Common myeloid progenitor, CD34-positive (primary cell): ENCODE measurements at regions not wholly inside any gene's neighbourhood (a gene's known extent, or its start where the extent isn't known, plus 50 kb on each side); places are given as distances from the start of the nearest gene placed in this dataset.

Source experiments
- CTCF ChIA-PET: fragments of 350-600 bp; sonication (Branson Sonifier 250); formaldehyde crosslinking; loops from one replicate; lab custom pipeline; 2021; ENCODE audit warnings: antibody characterized with exemption; lab: Charles Lee
- POLR2A ChIA-PET: fragments of 350-600 bp; sonication (Branson Sonifier 250); formaldehyde crosslinking; loops from one replicate; lab custom pipeline; 2021; ENCODE audit warnings: antibody characterized with exemption; lab: Charles Lee
- DNase-seq, 3 donors: peaks; one replicate each; pipeline versions ENCODE4 v3.0.0 to v3.0.0-alpha.2; 2013
- H3K27ac ChIP-seq, 2 experiments: 1 replicate in 1 of 2; 2 replicates in 1 of 2; pipeline ENCODE4 v1.7.0; 2013; ENCODE audit warnings: inconsistent platforms in 2 of 2, low read length in 2 of 2, mild to moderate bottlenecking in 2 of 2, low read depth in 1 of 2, moderate library complexity in 1 of 2; ENCODE audit not compliant: severe bottlenecking in 2 of 2, insufficient read depth in 1 of 2, poor library complexity in 1 of 2
- H3K27me3 ChIP-seq, 5 experiments: replicated peaks in 2 of 5; 1 replicate in 3 of 5; 2 replicates in 2 of 5; pipeline versions ENCODE4 v1.6.1 to v1.7.0; 2013; ENCODE audit warnings: low read length in 4 of 5, mild to moderate bottlenecking in 2 of 5, moderate library complexity in 2 of 5, inconsistent platforms in 1 of 5; ENCODE audit not compliant: insufficient read depth in 5 of 5, control insufficient read depth in 4 of 5
- H3K36me3 ChIP-seq, 4 experiments: 1 replicate in 2 of 4; 2 replicates in 2 of 4; pipeline versions ENCODE4 v1.6.1 to v1.7.0; 2013; ENCODE audit warnings: low read length in 3 of 4, control low read depth in 1 of 4, mild to moderate bottlenecking in 1 of 4; ENCODE audit not compliant: control insufficient read depth in 4 of 4, insufficient read depth in 4 of 4
- H3K4me1 ChIP-seq, 4 experiments: 1 replicate in 3 of 4; 2 replicates in 1 of 4; pipeline versions ENCODE4 v1.6.1 to v1.7.1; 2013; ENCODE audit warnings: low read length in 3 of 4, mild to moderate bottlenecking in 3 of 4, control low read depth in 1 of 4, inconsistent platforms in 1 of 4, moderate library complexity in 1 of 4; ENCODE audit not compliant: control insufficient read depth in 4 of 4, insufficient read depth in 4 of 4; ENCODE audit errors: control extremely low read depth in 1 of 4
- H3K4me3 ChIP-seq, 7 experiments: 1 replicate in 4 of 7; 2 replicates in 3 of 7; pipeline versions ENCODE4 v1.5.1 to v1.7.0; 2013; ENCODE audit warnings: mild to moderate bottlenecking in 7 of 7, low read length in 6 of 7, moderate library complexity in 6 of 7, inconsistent platforms in 2 of 7, low read depth in 2 of 7, control low read depth in 1 of 7; ENCODE audit not compliant: insufficient read depth in 4 of 7, control insufficient read depth in 1 of 7; ENCODE audit errors: extremely low read depth in 1 of 7
- H3K9me3 ChIP-seq, 5 experiments: 1 replicate in 4 of 5; 2 replicates in 1 of 5; pipeline versions ENCODE4 v1.6.1 to v1.7.1; 2013; ENCODE audit warnings: low read length in 4 of 5, mild to moderate bottlenecking in 2 of 5, inconsistent platforms in 1 of 5, low read depth in 1 of 5, moderate library complexity in 1 of 5; ENCODE audit not compliant: control insufficient read depth in 4 of 5, insufficient read depth in 2 of 5; ENCODE audit errors: control extremely low read depth in 1 of 5
- WGBS: methylation state at CpG from one replicate; pipeline ENCODE4 v1.1.5; 2013; ENCODE audit not compliant: insufficient coverage; 5-methylcytosine and 5-hydroxymethylcytosine counted together

- no peaks in the 10 kb centered on the region for H3K36me3 ChIP-seq
- ChIA-PET CTCF (no interaction called here), POLR2A (no interaction called here)
- H3K27me3 ChIP-seq, result no peaks in the 10 kb centered on the region
- DNase-seq, result no peak
- no peaks in the 10 kb centered on the region for H3K4me1 ChIP-seq
- WGBS, result 96% methylated on average over 3 of the region's 4 CpGs
- H3K27ac ChIP-seq, result no peak overlapping the region
- no peaks in the 10 kb centered on the region for H3K9me3 ChIP-seq
- H3K4me3 ChIP-seq, result no peak overlapping the region
These were observed 117.1 kb upstream of the COX10 start for GRCh38 chr17:13952009-13952750.

GRCh38 chr17:13953841-13954240 is 115.5 kb upstream of the COX10 start:
- Histone ChIP-seq H3K27me3 (no peaks in the 10 kb centered on the region), H3K9me3 (no peaks in the 10 kb centered on the region), H3K27ac (no peak overlapping the region), H3K4me1 (no peaks in the 10 kb centered on the region), H3K36me3 (no peaks in the 10 kb centered on the region), H3K4me3 (no peak overlapping the region)
- CTCF ChIA-PET, result no interaction called here
- POLR2A ChIA-PET, result no interaction called here
- no peak for DNase-seq
- WGBS, result no CpG with 5 or more reads among the region's 1 CpG

GRCh38 chr17:13957636-13958035 is 111.7 kb upstream of the COX10 start:
- Histone ChIP-seq H3K4me1 (no peaks in the 10 kb centered on the region), H3K36me3 (no peaks in the 10 kb centered on the region), H3K27ac (no peak overlapping the region), H3K27me3 (no peaks in the 10 kb centered on the region), H3K9me3 (no peaks in the 10 kb centered on the region), H3K4me3 (no peak overlapping the region)
- ChIA-PET CTCF (no interaction called here), POLR2A (no interaction called here)
- no peak for DNase-seq
- WGBS, result no CpG with 5 or more reads among the region's 3 CpGs

GRCh38 chr17:13958773-13959172 is 110.5 kb upstream of the COX10 start:
- CTCF ChIA-PET, result interaction anchor here (0.8 kb wide), 1 partner anchor 42 kb away, joined by 3 read pairs; no protein-coding TSS in a partner anchor
- Histone ChIP-seq H3K36me3 (no peaks in the 10 kb centered on the region), H3K27me3 (no peaks in the 10 kb centered on the region), H3K27ac (no peak overlapping the region), H3K4me1 (no peaks in the 10 kb centered on the region), H3K9me3 (no peaks in the 10 kb centered on the region), H3K4me3 (no peak overlapping the region)
- 89% methylated on average over 3 of the region's 4 CpGs for WGBS
- DNase-seq, result no peak
- POLR2A ChIA-PET, result no interaction called here

- POLR2A ChIA-PET, result no interaction called here
- H3K9me3 ChIP-seq, result peaks cover 0 to 3% (median 0%) of the 10 kb centered on the region in 5 experiments
- DNase-seq, result no peak
- H3K36me3 ChIP-seq, result no peaks in the 10 kb centered on the region
- H3K27me3 ChIP-seq, result no peaks in the 10 kb centered on the region
- no peak overlapping the region for H3K4me3 ChIP-seq
- H3K27ac ChIP-seq, result no peak overlapping the region
- H3K4me1 ChIP-seq, result no peaks in the 10 kb centered on the region
- 100% methylated on average over 3 of the region's 4 CpGs for WGBS
- CTCF ChIA-PET, result no interaction called here
These were observed 108.0 kb upstream of the COX10 start for GRCh38 chr17:13961265-13961664.

- DNase-seq, result no peak
- WGBS, result no CpG with 5 or more reads among the region's 2 CpGs
- ChIA-PET CTCF (no interaction called here), POLR2A (no interaction called here)
- no peak overlapping the region for H3K27ac ChIP-seq
- H3K36me3 ChIP-seq, result no peaks in the 10 kb centered on the region
- peaks cover 0 to 3% (median 0%) of the 10 kb centered on the region in 5 experiments for H3K9me3 ChIP-seq
- no peak overlapping the region for H3K4me3 ChIP-seq
- H3K27me3 ChIP-seq, result no peaks in the 10 kb centered on the region
- H3K4me1 ChIP-seq, result no peaks in the 10 kb centered on the region
These were observed 106.5 kb upstream of the COX10 start for GRCh38 chr17:13962716-13963240.

- WGBS, result 96% methylated on average over 5 of the region's 7 CpGs
- Histone ChIP-seq H3K27ac (no peak overlapping the region), H3K36me3 (no peaks in the 10 kb centered on the region), H3K9me3 (peaks cover 0 to 3% (median 0%) of the 10 kb centered on the region in 5 experiments), H3K4me3 (no peak overlapping the region), H3K4me1 (no peaks in the 10 kb centered on the region), H3K27me3 (no peaks in the 10 kb centered on the region)
- DNase-seq, result no peak
- ChIA-PET CTCF (no interaction called here), POLR2A (no interaction called here)
These were observed 101.9 kb upstream of the COX10 start for GRCh38 chr17:13967416-13967815.
